COLO668 (cell line): ENCODE measurements at regions not wholly inside any gene's neighbourhood (a gene's known extent, or its start where the extent isn't known, plus 50 kb on each side); places are given as distances from the start of the nearest gene placed in this dataset.

Source experiments
- DNase-seq: peaks from one replicate; lab custom pipeline; 2025; ENCODE audit not compliant: unreplicated experiment; lab: John Stamatoyannopoulos, UW

- DNase-seq = no peak
Observed at GRCh38 chr6:122042380-122042779, 357.1 kb upstream of the HSF2 start.

GRCh38 chr6:122042960-122043735, 356.3 kb upstream of the HSF2 start:
- DNase-seq = no peak

- no peak for DNase-seq
Observed at GRCh38 chr6:122048570-122048969, 350.9 kb upstream of the HSF2 start.

GRCh38 chr6:122049341-122049740, 350.1 kb upstream of the HSF2 start:
- no peak for DNase-seq

- DNase-seq = no peak
Observed at GRCh38 chr6:122050242-122050755, 349.2 kb upstream of the HSF2 start.

- DNase-seq = no peak
Observed at GRCh38 chr6:122052346-122052900, 347.0 kb upstream of the HSF2 start.

- no peak for DNase-seq
Observed at GRCh38 chr6:122059918-122060317, 339.5 kb upstream of the HSF2 start.

GRCh38 chr6:122061855-122062254, 337.6 kb upstream of the HSF2 start:
- DNase-seq = no peak

- no peak for DNase-seq
Observed at GRCh38 chr6:122063076-122063475, 336.4 kb upstream of the HSF2 start.

- no peak for DNase-seq
Observed at GRCh38 chr6:122063761-122064160, 335.7 kb upstream of the HSF2 start.

GRCh38 chr6:122066200-122066599, 333.3 kb upstream of the HSF2 start:
- DNase-seq = no peak

- no peak for DNase-seq
Observed at GRCh38 chr6:122068291-122068769, 331.1 kb upstream of the HSF2 start.

- DNase-seq = no peak
Observed at GRCh38 chr6:122069932-122070331, 329.5 kb upstream of the HSF2 start.

GRCh38 chr6:122072014-122072647, 327.3 kb upstream of the HSF2 start:
- DNase-seq = no peak

- DNase-seq = no peak
Observed at GRCh38 chr6:122075084-122075838, 324.2 kb upstream of the HSF2 start.

- DNase-seq = no peak
Observed at GRCh38 chr6:122075917-122076316, 323.5 kb upstream of the HSF2 start.

GRCh38 chr6:122077603-122078002, 321.8 kb upstream of the HSF2 start:
- DNase-seq = no peak

- no peak for DNase-seq
Observed at GRCh38 chr6:122078481-122078880, 321.0 kb upstream of the HSF2 start.

- no peak for DNase-seq
Observed at GRCh38 chr6:122079916-122080315, 319.5 kb upstream of the HSF2 start.

- no peak for DNase-seq
Observed at GRCh38 chr6:122081921-122082320, 317.5 kb upstream of the HSF2 start.

- DNase-seq = no peak
Observed at GRCh38 chr6:122082370-122082769, 317.1 kb upstream of the HSF2 start.
